H1 (cell line): ENCODE measurements at regions not wholly inside any gene's neighbourhood (a gene's known extent, or its start where the extent isn't known, plus 50 kb on each side); places are given as distances from the start of the nearest gene placed in this dataset.

Source experiments
- CTCF ChIA-PET: fragments of 300-600 bp; sonication (Branson Sonifier 250); formaldehyde crosslinking; loops from one replicate; lab custom pipeline; 2021; ENCODE audit not compliant: partially characterized antibody; lab: Charles Lee
- POLR2A ChIA-PET: fragments of 300-600 bp; sonication (Branson Sonifier 250); formaldehyde crosslinking; loops from one replicate; lab custom pipeline; 2021; ENCODE audit warnings: inconsistent platforms; ENCODE audit not compliant: partially characterized antibody; lab: Charles Lee
- DNase-seq, 2 experiments: peaks; one replicate each; pipeline versions ENCODE4 v3.0.0 to v3.0.0-alpha.2; 2010 to 2022; ENCODE audit warnings: low spot score in 2 of 2, low read depth in 1 of 2, mixed read lengths in 1 of 2
- FAIRE-seq: peaks from 2 replicates; lab custom pipeline; 2011; peaks lifted over from hg19 to GRCh38; lab: Jason Lieb, UNC
- H2AFZ ChIP-seq: 2 replicates; pipeline ENCODE4 v1.8.1; 2012; ENCODE audit warnings: low read length, inconsistent platforms
- H2AK5ac ChIP-seq: 2 replicates; pipeline ENCODE4 v1.6.1; 2013; ENCODE audit warnings: low read depth, low read length
- H2BK120ac ChIP-seq: replicated peaks from 2 replicates; pipeline ENCODE3; 2013; ENCODE audit warnings: low read depth, low read length, inconsistent platforms
- H2BK12ac ChIP-seq: 2 replicates; pipeline ENCODE4 v1.6.1; 2013; ENCODE audit warnings: low read depth, low read length
- H2BK15ac ChIP-seq: 2 replicates; pipeline ENCODE4 v1.6.1; 2013; ENCODE audit warnings: low read length
- H2BK20ac ChIP-seq: 2 replicates; pipeline ENCODE4 v1.6.1; 2013; ENCODE audit warnings: low read length
- H2BK5ac ChIP-seq: 2 replicates; pipeline ENCODE4 v1.6.1; 2013; ENCODE audit warnings: low read depth, low read length
- H3K14ac ChIP-seq: 2 replicates; pipeline ENCODE4 v1.6.1; 2013; ENCODE audit warnings: inconsistent platforms; ENCODE audit not compliant: insufficient read length
- H3K18ac ChIP-seq: 2 replicates; pipeline ENCODE4 v1.6.1; 2013; ENCODE audit warnings: low read length; ENCODE audit errors: extremely low read depth
- H3K23ac ChIP-seq: 2 replicates; pipeline ENCODE4 v1.6.1; 2013; ENCODE audit warnings: inconsistent platforms; ENCODE audit not compliant: insufficient read length
- H3K23me2 ChIP-seq: 2 replicates; pipeline ENCODE4 v1.6.1; 2013; ENCODE audit warnings: low read depth, low read length
- H3K27ac ChIP-seq: 2 replicates; pipeline ENCODE4 v1.6.1; 2011; ENCODE audit warnings: low read depth, low read length, inconsistent platforms
- H3K27me3 ChIP-seq, 4 experiments: replicated peaks in 1 of 4; 1 replicate in 1 of 4; 2 replicates in 3 of 4; pipeline versions ENCODE4 v1.6.1 to v1.8.1; 2011 to 2013; ENCODE audit warnings: low read length in 3 of 4, mild to moderate bottlenecking in 3 of 4, inconsistent platforms in 2 of 4, mixed read lengths in 2 of 4, moderate library complexity in 1 of 4; ENCODE audit not compliant: control insufficient read depth in 3 of 4, insufficient read depth in 3 of 4; ENCODE audit errors: extremely low read depth in 1 of 4
- H3K36me3 ChIP-seq, 4 experiments: 2 replicates each; pipeline versions ENCODE4 v1.6.1 to v1.8.1; 2011 to 2013; ENCODE audit warnings: mild to moderate bottlenecking in 4 of 4, low read length in 3 of 4, moderate library complexity in 2 of 4, control low read depth in 1 of 4, inconsistent platforms in 1 of 4; ENCODE audit not compliant: insufficient read depth in 4 of 4, control insufficient read depth in 2 of 4
- H3K4ac ChIP-seq: replicated peaks from 2 replicates; pipeline ENCODE3; 2013; ENCODE audit warnings: low read length, low read depth, mixed read lengths, inconsistent platforms; ENCODE audit not compliant: insufficient read length
- H3K4me1 ChIP-seq, 4 experiments: replicated peaks in 1 of 4; 1 replicate in 1 of 4; 2 replicates in 3 of 4; pipeline versions ENCODE4 v1.6.1 to v1.8.1; 2011 to 2013; ENCODE audit warnings: low read length in 3 of 4, inconsistent platforms in 2 of 4, mixed read lengths in 1 of 4; ENCODE audit not compliant: insufficient read depth in 4 of 4, control insufficient read depth in 3 of 4
- H3K4me2 ChIP-seq, 2 experiments: 2 replicates each; pipeline versions ENCODE4 v1.6.1 to v1.8.1; 2011 to 2013; ENCODE audit warnings: low read depth in 2 of 2, low read length in 2 of 2, control low read depth in 1 of 2, inconsistent platforms in 1 of 2, mild to moderate bottlenecking in 1 of 2; ENCODE audit not compliant: insufficient read depth in 1 of 2
- H3K4me3 ChIP-seq, 4 experiments: fragments of 200-600, 300-600 bp in 1 of 4; sonication (generic), shearing (Covaris generic), sonication (Bioruptor Twin) in 1 of 4; 2 replicates each; pipeline versions ENCODE4 v1.5.1 to v1.8.1; 2011 to 2016; ENCODE audit warnings: low read length in 4 of 4, low read depth in 3 of 4, control low read depth in 2 of 4, inconsistent platforms in 2 of 4, mild to moderate bottlenecking in 2 of 4, mixed read lengths in 1 of 4, moderate library complexity in 1 of 4; ENCODE audit not compliant: insufficient read depth in 2 of 4; ENCODE audit errors: extremely low read depth in 1 of 4
- H3K56ac ChIP-seq: replicated peaks from 2 replicates; pipeline ENCODE3; 2013; ENCODE audit warnings: low read depth, mild to moderate bottlenecking, mixed read lengths, low read length, inconsistent platforms; ENCODE audit not compliant: insufficient read length
- H3K79me1 ChIP-seq: 2 replicates; pipeline ENCODE4 v1.6.1; 2013; ENCODE audit warnings: low read depth, low read length, control low read depth
- H3K79me2 ChIP-seq, 2 experiments: 2 replicates each; pipeline versions ENCODE4 v1.6.1 to v1.8.1; 2012 to 2013; ENCODE audit warnings: low read length in 2 of 2, mild to moderate bottlenecking in 2 of 2, inconsistent platforms in 1 of 2; ENCODE audit not compliant: insufficient read depth in 2 of 2, control insufficient read depth in 1 of 2
- H3K9ac ChIP-seq, 4 experiments: replicated peaks in 1 of 4; 1 replicate in 1 of 4; 2 replicates in 3 of 4; pipeline versions ENCODE4 v1.6.1 to v1.8.1; 2011 to 2013; ENCODE audit warnings: low read depth in 3 of 4, low read length in 3 of 4, control low read depth in 2 of 4, mild to moderate bottlenecking in 2 of 4, moderate library complexity in 2 of 4, inconsistent platforms in 1 of 4; ENCODE audit errors: extremely low read depth in 1 of 4
- H3K9me3 ChIP-seq, 2 experiments: 2 replicates each; pipeline versions ENCODE4 v1.6.1 to v1.8.1; 2012 to 2013; ENCODE audit warnings: mild to moderate bottlenecking in 2 of 2, moderate library complexity in 2 of 2, control low read depth in 1 of 2, inconsistent platforms in 1 of 2, low read depth in 1 of 2, low read length in 1 of 2, mixed read lengths in 1 of 2; ENCODE audit not compliant: insufficient read depth in 2 of 2
- H4K20me1 ChIP-seq, 2 experiments: replicated peaks in 1 of 2; 2 replicates each; pipeline versions ENCODE3 to v1.8.1; 2011 to 2013; ENCODE audit warnings: inconsistent platforms in 2 of 2, low read length in 2 of 2, mild to moderate bottlenecking in 1 of 2; ENCODE audit not compliant: insufficient read depth in 2 of 2, control insufficient read depth in 1 of 2
- H4K5ac ChIP-seq: 2 replicates; pipeline ENCODE4 v1.6.1; 2013; ENCODE audit warnings: low read length, low read depth, mixed read lengths, inconsistent platforms; ENCODE audit not compliant: insufficient read length
- H4K8ac ChIP-seq: 2 replicates; pipeline ENCODE4 v1.8.0; 2013; ENCODE audit warnings: mild to moderate bottlenecking, moderate library complexity, low read length, inconsistent platforms; ENCODE audit not compliant: insufficient read depth; ENCODE audit errors: extremely low read depth
- H4K91ac ChIP-seq: replicated peaks from 2 replicates; pipeline ENCODE3; 2013; ENCODE audit warnings: low read length, mixed read lengths, inconsistent platforms; ENCODE audit not compliant: insufficient read length
- BCL11A ChIP-seq, 2 experiments: IDR thresholded peaks; one replicate each; pipeline ENCODE4 v1.6.1; 2011; ENCODE audit warnings: low read depth in 2 of 2, low read length in 2 of 2, mild to moderate bottlenecking in 2 of 2
- CBX8 ChIP-seq: fragments of 300-800, 300-1000 bp; sonication (generic); IDR thresholded peaks from 2 replicates; pipeline ENCODE4 v1.7.1; 2016; ENCODE audit warnings: low read depth, low read length, borderline replicate concordance
- CHD1 ChIP-seq: IDR thresholded peaks from 2 replicates; pipeline ENCODE4 v1.6.1; 2012; ENCODE audit warnings: low read depth, low read length, improper control_type of control experiment
- GABPA ChIP-seq: IDR thresholded peaks from 2 replicates; pipeline ENCODE4 v1.6.1; 2011; ENCODE audit warnings: mild to moderate bottlenecking, low read length, moderate library complexity, borderline replicate concordance; ENCODE audit not compliant: insufficient read depth
- NRF1 ChIP-seq: IDR thresholded peaks from 2 replicates; pipeline ENCODE4 v1.6.1; 2011; ENCODE audit warnings: mild to moderate bottlenecking, low read depth, low read length, improper control_type of control experiment
- RAD21 ChIP-seq, 2 experiments: IDR thresholded peaks in 1 of 2; conservative IDR thresholded peaks in 1 of 2; 2 replicates each; pipeline ENCODE4 v1.6.1; 2011; ENCODE audit warnings: low read depth in 2 of 2, low read length in 2 of 2, improper control_type of control experiment in 1 of 2, inconsistent platforms in 1 of 2, mild to moderate bottlenecking in 1 of 2, moderate library complexity in 1 of 2
- TAF1 ChIP-seq: IDR thresholded peaks from 2 replicates; pipeline ENCODE4 v1.6.1; 2011; ENCODE audit warnings: mild to moderate bottlenecking, low read depth, low read length
- TBP ChIP-seq: IDR thresholded peaks from 2 replicates; pipeline ENCODE4 v1.6.1; 2011; ENCODE audit warnings: low read depth, low read length, improper control_type of control experiment
- WGBS, 2 experiments: shearing (Covaris generic) in 1 of 2; methylation state at CpG; one replicate each; pipeline versions ENCODE4 v1.1.6 to v1.1.7; 2013 to 2015; ENCODE audit warnings: low lambda C conversion rate in 2 of 2, mixed read lengths in 2 of 2, inconsistent platforms in 1 of 2, low coverage in 1 of 2, missing lambda C conversion rate in 1 of 2; ENCODE audit not compliant: insufficient replicate concordance in 2 of 2, insufficient coverage in 1 of 2, insufficient read length in 1 of 2; ENCODE audit errors: extremely low coverage in 1 of 2, missing lambda C conversion rate in 1 of 2; 5-methylcytosine and 5-hydroxymethylcytosine counted together
- TF ChIP-seq, protein P1 (sequence below): IDR thresholded peaks from 2 replicates; pipeline ENCODE4 v1.6.1; 2011; ENCODE audit warnings: low read depth, mild to moderate bottlenecking, low read length; ENCODE audit not compliant: insufficient read depth
- TF ChIP-seq, protein P2 (sequence below): IDR thresholded peaks from 2 replicates; pipeline ENCODE4 v1.6.1; 2012; ENCODE audit warnings: low read length, inconsistent platforms
- TF ChIP-seq, protein P3 (sequence below): IDR thresholded peaks from 2 replicates; pipeline ENCODE4 v1.6.1; 2012; ENCODE audit warnings: inconsistent platforms

DNA sequence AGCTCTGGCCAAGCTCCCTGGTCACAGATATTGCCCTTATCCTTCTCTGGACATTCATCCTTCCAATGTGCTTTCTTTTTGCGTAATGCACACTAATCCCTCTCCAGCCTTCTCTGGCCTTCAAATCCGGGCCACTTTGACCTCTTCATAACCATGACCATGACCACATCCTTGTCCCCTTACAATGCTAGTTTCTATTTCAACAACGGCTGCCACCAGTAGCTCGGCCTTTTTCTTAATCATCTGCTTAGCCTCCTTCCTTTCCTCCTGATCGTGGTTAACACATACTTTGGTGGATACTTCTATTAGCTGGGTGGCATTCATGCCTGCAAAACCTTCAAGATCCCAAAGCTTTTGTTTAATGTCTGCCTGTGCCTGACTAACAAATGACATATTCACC is 264.4 kb upstream of the RBMY1B start:
- Histone ChIP-seq H2BK12ac (no peak overlapping the region), H4K5ac (no peak overlapping the region), H3K79me2 (no peaks in the 10 kb centered on the region), H4K20me1 (no peaks in the 10 kb centered on the region), H3K9me3 (peaks cover 2 to 68% of the 10 kb centered on the region in 2 experiments; a peak in 2 of 4 replicates), H3K23me2 (no peaks in the 10 kb centered on the region), H2BK20ac (no peak overlapping the region), H2BK5ac (no peak overlapping the region), H3K27me3 (no peaks in the 10 kb centered on the region), H2BK120ac (no peak overlapping the region), H3K9ac (no peak overlapping the region), H3K4me2 (no peak overlapping the region), H4K8ac (no peak overlapping the region), H3K36me3 (no peaks in the 10 kb centered on the region), H2BK15ac (no peak overlapping the region), H4K91ac (no peak overlapping the region), H3K79me1 (no peaks in the 10 kb centered on the region), H2AK5ac (no peak overlapping the region), H3K56ac (no peak overlapping the region), H2AFZ (no peak overlapping the region)
- no peak for FAIRE-seq
- ChIA-PET CTCF (no interaction called here), POLR2A (no interaction called here)
- WGBS, 2 experiments: no CpG with 5 or more reads among the region's 5 CpGs
- DNase-seq: no peak
- TF ChIP-seq CHD1: no peak
- TF ChIP-seq, protein P1, sequence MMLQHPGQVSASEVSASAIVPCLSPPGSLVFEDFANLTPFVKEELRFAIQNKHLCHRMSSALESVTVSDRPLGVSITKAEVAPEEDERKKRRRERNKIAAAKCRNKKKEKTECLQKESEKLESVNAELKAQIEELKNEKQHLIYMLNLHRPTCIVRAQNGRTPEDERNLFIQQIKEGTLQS: no peak
- TF ChIP-seq TAF1: no peak
- TF ChIP-seq RAD21 (IDR thresholded peaks at IDR 0.05 in 1 of 2, conservative IDR thresholded peaks at IDR 0.05 in 1 of 2; ENCODE audit: low read depth in 2 of 2, low read length in 2 of 2): no peak
- no peak for TF ChIP-seq BCL11A (IDR thresholded peaks at IDR 0.05; ENCODE audit: low read depth in 2 of 2, low read length in 2 of 2)
- TF ChIP-seq, protein P2, sequence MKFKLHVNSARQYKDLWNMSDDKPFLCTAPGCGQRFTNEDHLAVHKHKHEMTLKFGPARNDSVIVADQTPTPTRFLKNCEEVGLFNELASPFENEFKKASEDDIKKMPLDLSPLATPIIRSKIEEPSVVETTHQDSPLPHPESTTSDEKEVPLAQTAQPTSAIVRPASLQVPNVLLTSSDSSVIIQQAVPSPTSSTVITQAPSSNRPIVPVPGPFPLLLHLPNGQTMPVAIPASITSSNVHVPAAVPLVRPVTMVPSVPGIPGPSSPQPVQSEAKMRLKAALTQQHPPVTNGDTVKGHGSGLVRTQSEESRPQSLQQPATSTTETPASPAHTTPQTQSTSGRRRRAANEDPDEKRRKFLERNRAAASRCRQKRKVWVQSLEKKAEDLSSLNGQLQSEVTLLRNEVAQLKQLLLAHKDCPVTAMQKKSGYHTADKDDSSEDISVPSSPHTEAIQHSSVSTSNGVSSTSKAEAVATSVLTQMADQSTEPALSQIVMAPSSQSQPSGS: no peak
- TF ChIP-seq CBX8: no peak
- no peak for TF ChIP-seq GABPA
- TF ChIP-seq, protein P3, sequence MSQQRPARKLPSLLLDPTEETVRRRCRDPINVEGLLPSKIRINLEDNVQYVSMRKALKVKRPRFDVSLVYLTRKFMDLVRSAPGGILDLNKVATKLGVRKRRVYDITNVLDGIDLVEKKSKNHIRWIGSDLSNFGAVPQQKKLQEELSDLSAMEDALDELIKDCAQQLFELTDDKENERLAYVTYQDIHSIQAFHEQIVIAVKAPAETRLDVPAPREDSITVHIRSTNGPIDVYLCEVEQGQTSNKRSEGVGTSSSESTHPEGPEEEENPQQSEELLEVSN: no peak
- TF ChIP-seq TBP: no peak
- no peak for TF ChIP-seq NRF1
- TF ChIP-seq, all 59 proteins: peak for 0
- Histone ChIP-seq H3K4me1 (no peaks in the 10 kb centered on the region), H3K4ac (no peak overlapping the region), H3K14ac (no peak overlapping the region), H3K23ac (no peak overlapping the region), H3K27ac (no peak overlapping the region), H3K18ac (no peak overlapping the region), H3K4me3 (no peak overlapping the region)
